ENCODE measurements at regions not wholly inside any gene's neighbourhood (a gene's known extent, or its start where the extent isn't known, plus 50 kb on each side); places are given as distances from the start of the nearest gene placed in this dataset.
A peak's percentile ranks its signal among the peaks of the same experiment; 100 is the strongest.

DNA sequence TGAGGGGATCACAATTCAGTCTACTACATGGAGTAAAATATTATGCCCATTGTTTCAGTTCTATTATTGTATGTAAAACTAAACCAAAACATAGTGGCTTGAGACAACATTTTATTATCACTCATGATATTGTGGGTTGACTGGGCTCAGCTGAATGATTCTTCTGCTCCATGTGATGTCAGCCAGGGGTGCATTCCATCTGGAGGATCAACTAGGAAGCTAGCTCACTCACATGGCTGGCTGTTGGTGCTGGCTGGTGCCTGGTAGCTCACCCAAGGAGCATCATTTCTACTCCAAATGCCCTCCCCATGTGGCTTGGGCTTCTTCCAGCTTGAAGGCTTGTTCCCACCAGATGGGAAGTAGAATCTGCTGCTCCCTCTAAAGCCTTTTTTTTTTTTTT, 51.8 kb upstream of the CLRN1 start (continued):
- TF ChIP-seq, protein P1, sequence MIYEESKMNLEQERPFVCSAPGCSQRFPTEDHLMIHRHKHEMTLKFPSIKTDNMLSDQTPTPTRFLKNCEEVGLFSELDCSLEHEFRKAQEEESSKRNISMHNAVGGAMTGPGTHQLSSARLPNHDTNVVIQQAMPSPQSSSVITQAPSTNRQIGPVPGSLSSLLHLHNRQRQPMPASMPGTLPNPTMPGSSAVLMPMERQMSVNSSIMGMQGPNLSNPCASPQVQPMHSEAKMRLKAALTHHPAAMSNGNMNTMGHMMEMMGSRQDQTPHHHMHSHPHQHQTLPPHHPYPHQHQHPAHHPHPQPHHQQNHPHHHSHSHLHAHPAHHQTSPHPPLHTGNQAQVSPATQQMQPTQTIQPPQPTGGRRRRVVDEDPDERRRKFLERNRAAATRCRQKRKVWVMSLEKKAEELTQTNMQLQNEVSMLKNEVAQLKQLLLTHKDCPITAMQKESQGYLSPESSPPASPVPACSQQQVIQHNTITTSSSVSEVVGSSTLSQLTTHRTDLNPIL (CRISPR knock-in tag; IDR thresholded peaks at IDR 0.05): no peak
- no peak for TF ChIP-seq NR2F6 (CRISPR knock-in tag; IDR thresholded peaks at IDR 0.05)
- no peak for TF ChIP-seq ATF1 (CRISPR knock-in tag; IDR thresholded peaks at IDR 0.05)
- TF ChIP-seq ATF1 (tag; IDR thresholded peaks at IDR 0.05): no peak
- TF ChIP-seq ZNF165 (CRISPR knock-in tag; IDR thresholded peaks at IDR 0.05; ENCODE audit: borderline replicate concordance): no peak
- TF ChIP-seq, protein P2, sequence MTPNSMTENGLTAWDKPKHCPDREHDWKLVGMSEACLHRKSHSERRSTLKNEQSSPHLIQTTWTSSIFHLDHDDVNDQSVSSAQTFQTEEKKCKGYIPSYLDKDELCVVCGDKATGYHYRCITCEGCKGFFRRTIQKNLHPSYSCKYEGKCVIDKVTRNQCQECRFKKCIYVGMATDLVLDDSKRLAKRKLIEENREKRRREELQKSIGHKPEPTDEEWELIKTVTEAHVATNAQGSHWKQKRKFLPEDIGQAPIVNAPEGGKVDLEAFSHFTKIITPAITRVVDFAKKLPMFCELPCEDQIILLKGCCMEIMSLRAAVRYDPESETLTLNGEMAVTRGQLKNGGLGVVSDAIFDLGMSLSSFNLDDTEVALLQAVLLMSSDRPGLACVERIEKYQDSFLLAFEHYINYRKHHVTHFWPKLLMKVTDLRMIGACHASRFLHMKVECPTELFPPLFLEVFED (CRISPR knock-in tag; conservative IDR thresholded peaks at IDR 0.05): no peak
- TF ChIP-seq, protein P3, sequence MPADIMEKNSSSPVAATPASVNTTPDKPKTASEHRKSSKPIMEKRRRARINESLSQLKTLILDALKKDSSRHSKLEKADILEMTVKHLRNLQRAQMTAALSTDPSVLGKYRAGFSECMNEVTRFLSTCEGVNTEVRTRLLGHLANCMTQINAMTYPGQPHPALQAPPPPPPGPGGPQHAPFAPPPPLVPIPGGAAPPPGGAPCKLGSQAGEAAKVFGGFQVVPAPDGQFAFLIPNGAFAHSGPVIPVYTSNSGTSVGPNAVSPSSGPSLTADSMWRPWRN (IDR thresholded peaks at IDR 0.05; ENCODE audit: low read depth): no peak
- TF ChIP-seq PHTF2 (CRISPR knock-in tag; IDR thresholded peaks at IDR 0.05): no peak
- TF ChIP-seq CC2D1A (IDR thresholded peaks at IDR 0.05): no peak

DNA sequence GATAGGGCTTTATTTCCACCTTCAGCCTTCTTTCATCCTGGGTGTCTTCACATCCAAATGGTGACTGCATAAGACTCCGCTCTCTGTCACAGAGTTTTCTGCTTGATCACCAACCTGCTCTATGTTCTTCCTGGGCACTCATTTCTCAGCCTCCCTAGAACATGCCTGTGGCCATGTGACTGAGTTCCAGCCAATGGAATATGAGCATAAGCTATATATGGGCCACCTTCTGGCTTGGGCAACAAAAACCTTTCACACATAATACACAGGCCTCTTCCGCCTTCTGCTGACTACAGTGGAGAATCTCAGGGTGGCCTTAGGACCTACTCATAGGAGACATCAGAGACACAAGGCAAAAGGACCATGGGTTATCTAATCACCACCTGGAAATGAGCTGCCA, 51.2 kb upstream of the MED12L start:
- peaks cover 0 to 12% of the 10 kb centered on the region in 2 experiments; a peak in 2 of 5 replicates for H3K27me3 ChIP-seq (ENCODE audit: control insufficient read depth in 2 of 2, insufficient read depth in 2 of 2, low read length in 2 of 2)
- WGBS (ENCODE audit: insufficient coverage, low coverage, missing lambda C conversion rate): 0% methylated on average over 2 of the region's 2 CpGs
- no peak overlapping the region for H3K4me2 ChIP-seq (ENCODE audit: insufficient read depth, low read length)
- ChIA-PET CTCF (ENCODE audit: low intra/inter-chr PET ratio) (no interaction called here), POLR2A (no interaction called here)
- no peaks in the 10 kb centered on the region for H3K9me3 ChIP-seq (replicated peaks; ENCODE audit: control insufficient read depth, insufficient read depth, low read depth, low read length)
- no peak overlapping the region for H3K9ac ChIP-seq (ENCODE audit: insufficient read depth in 1 of 2, low read depth in 2 of 2, low read length in 2 of 2)
- no TSS peak for BruUV-seq (replicated peaks)
- ATAC-seq (peak; percentile 71), FAIRE-seq (no peak), DNase-seq (ENCODE audit: extremely low read depth in 1 of 4, low spot score in 3 of 4) (no peak)
- no peak overlapping the region for H3K27ac ChIP-seq (ENCODE audit: extremely low read depth, low read depth, low read length)
- no peaks in the 10 kb centered on the region for H3K36me3 ChIP-seq (ENCODE audit: control insufficient read depth, insufficient read depth, low read length)
- no peaks in the 10 kb centered on the region for H4K20me1 ChIP-seq (replicated peaks; ENCODE audit: control insufficient read depth, insufficient read depth, low read length)
- H3K4me3 ChIP-seq: no peak overlapping the region
- H3K9me1 ChIP-seq (ENCODE audit: control insufficient read depth, insufficient read depth, low read length): no peaks in the 10 kb centered on the region
- intact Hi-C loops (cut with micrococcal nuclease): no loop called here
- H2AFZ ChIP-seq (ENCODE audit: low read depth, low read length): no peak overlapping the region
- H3K79me2 ChIP-seq (ENCODE audit: control insufficient read depth, insufficient read depth, low read length): no peaks in the 10 kb centered on the region
- in situ Hi-C loops (cut with MboI): no loop called here
- H3K4me1 ChIP-seq (replicated peaks in 1 of 2; ENCODE audit: control insufficient read depth in 2 of 2, insufficient read depth in 2 of 2, low read length in 2 of 2): no peaks in the 10 kb centered on the region
- TF ChIP-seq HMGN3 (IDR thresholded peaks at IDR 0.05; ENCODE audit: borderline replicate concordance, extremely low read depth, insufficient read length, low read depth, low read length) (no peak), TRIM28 (IDR thresholded peaks at IDR 0.05) (no peak), CTCFL (IDR thresholded peaks at IDR 0.05; ENCODE audit: borderline replicate concordance, insufficient read depth, low read depth, low read length, poor library complexity, severe bottlenecking) (no peak), GABPB1 (CRISPR knock-in tag; IDR thresholded peaks at IDR 0.05) (no peak), ZSCAN32 (CRISPR knock-in tag; IDR thresholded peaks at IDR 0.05) (no peak), USF2 (CRISPR knock-in tag; IDR thresholded peaks at IDR 0.05) (peak; percentile 58; the same call in 1 of the 2 replicates), RAD51 (IDR thresholded peaks at IDR 0.05; ENCODE audit: borderline replicate concordance, low read depth) (peak; percentile 45; the same call in 1 of the 2 replicates)
